ENCODE measurements at regions not wholly inside any gene's neighbourhood (a gene's known extent, or its start where the extent isn't known, plus 50 kb on each side); places are given as distances from the start of the nearest gene placed in this dataset.

DNA sequence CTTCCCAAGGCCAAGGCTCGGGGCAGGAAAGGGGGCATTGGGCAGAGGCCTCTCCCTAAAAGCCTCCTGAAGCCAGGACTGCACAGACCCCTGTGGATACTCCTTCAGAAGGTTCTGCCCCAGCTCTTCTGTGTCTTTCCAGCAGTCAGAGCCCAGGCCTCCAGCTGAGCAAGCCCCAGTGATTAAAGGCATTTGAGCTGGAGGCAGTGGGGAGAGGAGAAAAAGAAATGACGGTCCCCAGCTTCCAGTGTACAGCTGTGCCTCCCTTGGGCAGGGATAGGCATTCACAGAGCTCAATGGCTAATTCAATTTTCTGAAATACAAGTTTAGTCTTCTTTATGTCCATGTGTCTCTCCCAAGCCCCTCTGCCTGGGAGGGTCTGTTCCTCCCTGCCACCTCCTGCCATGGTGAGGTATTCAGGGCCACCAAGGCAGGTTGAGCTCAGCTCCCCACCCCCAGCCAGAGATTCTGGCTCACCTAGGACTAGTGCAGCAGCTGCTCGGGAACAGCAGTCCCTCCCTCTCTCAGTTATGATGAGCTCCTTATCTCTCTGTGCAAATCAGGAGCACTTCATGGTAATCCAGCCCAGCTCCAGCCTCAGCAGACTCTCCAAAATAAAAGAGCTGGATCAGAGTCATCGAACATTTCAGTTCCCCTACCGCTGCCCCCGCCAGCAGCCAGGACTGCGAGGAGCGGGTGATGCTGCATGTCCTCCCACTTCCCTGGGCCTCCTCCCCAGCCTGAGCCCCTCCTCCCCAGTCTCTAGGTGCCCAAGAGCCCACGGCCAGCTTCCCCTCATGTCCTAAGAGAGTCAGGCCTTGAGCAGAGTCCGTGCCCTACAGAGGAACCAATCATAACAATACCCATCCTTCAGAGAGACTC lies 208.4 kb upstream of the ZC3H12A start:
- TF ChIP-seq, protein P1, sequence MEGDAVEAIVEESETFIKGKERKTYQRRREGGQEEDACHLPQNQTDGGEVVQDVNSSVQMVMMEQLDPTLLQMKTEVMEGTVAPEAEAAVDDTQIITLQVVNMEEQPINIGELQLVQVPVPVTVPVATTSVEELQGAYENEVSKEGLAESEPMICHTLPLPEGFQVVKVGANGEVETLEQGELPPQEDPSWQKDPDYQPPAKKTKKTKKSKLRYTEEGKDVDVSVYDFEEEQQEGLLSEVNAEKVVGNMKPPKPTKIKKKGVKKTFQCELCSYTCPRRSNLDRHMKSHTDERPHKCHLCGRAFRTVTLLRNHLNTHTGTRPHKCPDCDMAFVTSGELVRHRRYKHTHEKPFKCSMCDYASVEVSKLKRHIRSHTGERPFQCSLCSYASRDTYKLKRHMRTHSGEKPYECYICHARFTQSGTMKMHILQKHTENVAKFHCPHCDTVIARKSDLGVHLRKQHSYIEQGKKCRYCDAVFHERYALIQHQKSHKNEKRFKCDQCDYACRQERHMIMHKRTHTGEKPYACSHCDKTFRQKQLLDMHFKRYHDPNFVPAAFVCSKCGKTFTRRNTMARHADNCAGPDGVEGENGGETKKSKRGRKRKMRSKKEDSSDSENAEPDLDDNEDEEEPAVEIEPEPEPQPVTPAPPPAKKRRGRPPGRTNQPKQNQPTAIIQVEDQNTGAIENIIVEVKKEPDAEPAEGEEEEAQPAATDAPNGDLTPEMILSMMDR (IDR thresholded peaks at IDR 0.05): no peak

DNA sequence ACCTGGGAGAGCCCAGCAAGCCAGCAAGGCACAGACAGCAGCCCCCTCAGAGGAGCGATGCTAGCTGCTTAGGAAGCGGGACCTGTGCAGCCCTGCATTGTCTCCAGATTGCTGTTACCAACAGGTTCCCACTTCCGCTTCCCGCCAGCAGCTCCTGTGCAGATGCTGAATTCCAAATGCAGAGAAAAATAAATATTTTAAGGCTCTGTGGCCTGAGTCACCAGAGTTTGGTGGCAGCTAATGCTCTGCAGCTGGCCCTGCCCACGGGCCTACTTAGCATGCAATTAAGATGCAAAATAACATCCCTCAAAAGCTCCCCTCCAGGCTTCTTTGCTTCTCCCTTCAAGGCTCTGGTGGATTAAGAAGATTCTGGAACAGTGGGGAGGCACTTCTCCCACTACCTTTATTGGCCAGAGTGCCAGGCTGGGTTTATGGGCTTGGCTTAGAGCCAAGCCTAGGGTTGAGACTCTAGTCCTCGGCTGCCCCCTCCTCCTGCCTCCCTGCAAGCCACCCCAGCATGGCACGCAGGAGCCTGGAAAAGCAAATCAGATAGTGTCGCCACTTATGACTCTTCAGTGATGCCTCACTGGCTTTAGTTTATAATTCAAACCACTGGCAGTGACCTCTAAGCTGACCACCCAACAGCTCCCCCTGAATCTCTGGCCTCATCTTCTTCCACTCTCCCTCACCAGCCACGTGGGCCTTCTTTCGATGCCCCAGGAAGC lies 207.1 kb upstream of the ZC3H12A start:
- TF ChIP-seq, protein P1 (IDR thresholded peaks at IDR 0.05): no peak

DNA sequence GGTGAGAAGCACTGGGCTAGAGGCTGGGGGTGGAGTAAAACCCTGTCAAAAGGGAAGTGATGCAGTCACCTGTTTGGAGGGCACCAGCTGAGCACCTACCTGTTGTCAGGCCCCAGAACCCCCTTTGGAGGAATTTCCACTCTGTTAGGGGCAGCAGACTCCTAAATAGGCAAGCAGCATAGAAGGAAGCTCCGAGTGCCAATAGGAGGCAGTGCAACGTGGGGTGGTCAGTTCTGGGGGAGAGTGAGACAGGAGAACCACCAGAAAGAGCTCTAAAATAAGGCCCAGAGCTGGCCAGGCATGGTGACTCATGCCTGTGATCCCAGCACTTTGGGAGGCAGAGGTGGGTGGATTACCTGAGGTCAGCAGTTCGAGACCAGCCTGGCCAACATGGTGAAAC lies 203.7 kb upstream of the ZC3H12A start:
- TF ChIP-seq, protein P1 (IDR thresholded peaks at IDR 0.05): no peak

DNA sequence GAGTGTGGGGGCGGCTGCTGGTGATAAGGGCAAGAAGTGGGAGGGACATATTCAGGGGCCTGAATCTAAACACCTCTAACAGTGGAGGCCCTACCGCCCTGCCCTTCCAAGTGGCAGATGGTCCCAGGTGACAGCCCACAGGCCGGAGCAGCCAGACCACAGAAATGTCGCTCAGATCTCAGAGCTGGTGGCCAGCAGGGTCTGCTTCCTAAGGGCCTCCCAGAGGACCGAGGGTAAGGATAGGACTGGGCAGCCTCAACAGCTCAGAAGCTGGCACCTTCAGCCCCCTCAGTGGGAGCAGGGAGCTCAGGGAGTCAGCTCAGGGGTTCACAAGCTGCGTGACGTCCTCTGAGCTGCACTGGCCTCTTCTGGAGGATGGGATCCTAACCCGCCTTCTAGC lies 201.8 kb upstream of the ZC3H12A start:
- TF ChIP-seq, protein P1 (IDR thresholded peaks at IDR 0.05): no peak

DNA sequence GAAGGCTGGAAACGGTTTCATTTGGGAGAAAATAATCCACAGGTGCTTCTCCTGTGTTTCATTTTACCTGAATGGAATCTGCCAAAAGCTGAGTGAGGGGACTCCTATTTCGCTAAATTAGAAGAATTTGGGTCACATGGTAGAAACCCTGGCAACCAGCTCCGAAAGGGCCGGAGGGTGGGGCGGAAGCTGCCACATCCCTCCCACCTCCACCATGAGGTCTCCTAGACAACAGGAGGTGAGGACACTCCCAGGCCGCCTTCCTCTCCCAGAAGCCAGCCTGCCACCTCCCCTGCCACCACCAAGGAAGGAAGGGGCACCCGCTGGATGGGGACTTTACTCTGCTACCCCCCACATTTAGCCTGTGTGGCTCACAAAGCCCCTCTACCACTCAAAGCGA lies 199.9 kb upstream of the ZC3H12A start:
- TF ChIP-seq, protein P1 (IDR thresholded peaks at IDR 0.05): no peak

DNA sequence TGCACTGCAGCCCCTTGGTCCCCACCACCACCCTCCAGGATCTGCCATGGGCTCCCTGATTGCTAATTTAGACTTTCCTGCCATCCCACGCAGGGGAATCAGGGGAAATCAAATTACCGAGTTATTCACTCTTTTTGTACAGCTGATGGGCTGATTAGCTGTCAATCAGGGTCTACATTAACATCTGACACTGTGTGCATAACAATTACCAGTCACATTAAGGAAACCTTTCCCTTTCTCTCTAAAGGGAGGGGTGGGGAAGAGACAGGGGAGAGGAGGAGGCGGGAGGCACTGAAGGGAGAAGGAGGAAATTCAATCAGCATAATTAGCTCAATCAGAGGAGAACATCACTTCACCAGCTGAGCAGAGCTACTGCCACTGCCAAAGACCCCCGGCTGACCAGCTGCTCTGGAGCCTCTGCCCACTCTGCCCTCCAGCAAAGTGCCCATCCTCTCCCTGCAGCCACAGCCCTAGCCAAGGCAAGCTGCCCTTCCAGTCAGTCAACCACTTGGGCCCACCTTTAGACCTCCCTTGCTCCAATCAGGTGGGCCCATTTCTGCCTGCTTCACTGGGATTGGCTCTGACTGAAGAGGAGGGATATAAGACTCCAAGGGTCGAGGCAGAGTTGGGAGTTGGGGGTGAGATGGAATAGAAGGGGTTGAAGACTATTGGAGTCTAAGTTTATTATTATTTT lies 199.3 kb upstream of the ZC3H12A start:
- TF ChIP-seq, protein P1 (IDR thresholded peaks at IDR 0.05): no peak

DNA sequence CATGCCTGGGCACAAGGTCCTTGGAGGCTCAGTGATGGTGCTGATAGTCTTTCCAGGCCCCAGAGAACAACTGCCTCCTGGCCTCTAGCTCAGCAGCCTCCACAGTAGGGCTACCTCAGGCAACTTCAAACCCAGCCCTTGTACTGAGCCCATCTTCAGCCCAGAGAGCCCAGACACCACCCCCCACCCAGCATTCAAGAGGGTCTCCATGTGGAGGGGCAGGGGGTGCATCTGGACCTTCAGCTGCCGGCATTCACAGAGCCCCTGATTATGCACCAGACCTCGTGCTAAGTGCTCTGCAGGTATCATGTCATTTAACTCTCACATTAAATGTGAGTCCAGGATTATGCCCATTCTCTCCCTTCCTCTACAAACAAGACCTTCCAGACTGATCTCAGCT lies 197.0 kb upstream of the ZC3H12A start:
- TF ChIP-seq, protein P1 (IDR thresholded peaks at IDR 0.05): no peak

Measured in LNCAP (cell line).